GM18870 (cell line): ENCODE measurements at regions not wholly inside any gene's neighbourhood (a gene's known extent, or its start where the extent isn't known, plus 50 kb on each side); places are given as distances from the start of the nearest gene placed in this dataset.

Experiments used
- ATAC-seq: cut with Tn5 transposase; IDR thresholded peaks from one replicate; pipeline ENCODE4 v1.9.1; 2021; ENCODE audit warnings: moderate library complexity; ENCODE audit not compliant: unreplicated experiment

GRCh38 chr2:71799013-71799575 lies 345.7 kb downstream of the DYSF start:
- ATAC-seq: no peak

GRCh38 chr2:71798266-71799012 lies 345.1 kb downstream of the DYSF start:
- no peak for ATAC-seq

GRCh38 chr2:71797035-71797810 lies 343.9 kb downstream of the DYSF start:
- no peak for ATAC-seq

DNA sequence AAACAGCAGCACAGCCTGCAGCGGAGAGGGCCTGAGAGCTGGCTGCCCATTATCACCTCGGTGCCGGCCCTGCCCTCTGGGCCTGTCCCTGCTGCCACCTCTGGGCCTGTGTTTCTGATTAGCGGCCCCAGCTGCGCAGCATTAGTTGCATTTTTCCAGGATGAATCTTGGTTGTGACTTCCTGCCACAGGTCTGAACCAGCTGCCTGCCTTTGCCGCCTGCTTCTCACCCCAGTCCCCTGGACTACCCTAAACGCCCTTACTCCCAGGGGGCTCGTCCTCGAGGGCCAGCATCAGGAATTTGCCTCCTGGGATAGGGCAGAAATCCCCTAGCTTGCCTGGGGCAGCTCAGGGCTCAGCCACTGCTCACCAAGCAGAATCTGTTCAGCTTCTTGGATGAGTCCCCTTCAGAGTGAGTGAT lies 342.8 kb downstream of the DYSF start:
- ATAC-seq: no peak

GRCh38 chr2:71795486-71795885 lies 342.1 kb downstream of the DYSF start:
- ATAC-seq: no peak

DNA sequence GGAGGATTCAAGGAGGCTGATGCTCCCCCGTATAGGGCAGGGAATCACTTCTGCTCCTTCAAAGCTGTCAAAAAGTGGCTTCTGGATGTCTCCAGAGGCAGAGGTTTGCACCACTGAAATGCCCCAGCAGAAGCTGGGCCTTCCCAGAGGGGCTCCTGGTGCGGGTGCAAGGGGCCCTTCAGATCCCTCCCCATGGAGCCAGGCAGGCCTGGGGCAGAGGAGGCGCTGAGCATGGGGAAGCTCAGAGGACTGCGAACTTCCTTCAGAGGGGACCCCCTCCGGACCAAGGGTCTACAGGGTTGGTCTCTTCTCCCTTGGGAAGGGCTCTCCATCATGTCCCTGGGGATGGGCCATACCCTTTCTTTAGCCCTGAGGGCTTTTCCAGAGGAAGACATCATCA lies 341.2 kb downstream of the DYSF start:
- no peak for ATAC-seq

DNA sequence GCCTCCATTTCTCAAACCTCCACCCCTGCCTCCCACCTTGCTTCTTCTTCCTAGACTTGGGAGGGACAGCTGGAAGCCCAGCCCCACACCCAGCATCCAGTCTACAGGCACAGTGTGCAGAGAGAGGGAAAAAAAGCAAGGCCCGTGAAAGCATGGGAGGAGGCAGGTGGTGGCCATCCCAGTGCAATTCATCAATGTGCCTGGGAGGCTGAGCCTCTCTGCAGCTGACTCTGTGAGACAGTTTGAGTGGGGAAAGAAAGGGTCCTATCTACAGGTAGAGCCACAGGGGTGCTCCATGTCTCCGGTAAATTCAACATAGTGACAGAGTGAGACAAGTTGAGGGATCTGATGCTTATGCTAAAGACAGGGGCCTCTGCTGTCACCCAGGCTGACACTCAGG lies 340.6 kb downstream of the DYSF start:
- no peak for ATAC-seq

- no peak for ATAC-seq
Observed at GRCh38 chr2:71792926-71793761, 339.8 kb downstream of the DYSF start.

DNA sequence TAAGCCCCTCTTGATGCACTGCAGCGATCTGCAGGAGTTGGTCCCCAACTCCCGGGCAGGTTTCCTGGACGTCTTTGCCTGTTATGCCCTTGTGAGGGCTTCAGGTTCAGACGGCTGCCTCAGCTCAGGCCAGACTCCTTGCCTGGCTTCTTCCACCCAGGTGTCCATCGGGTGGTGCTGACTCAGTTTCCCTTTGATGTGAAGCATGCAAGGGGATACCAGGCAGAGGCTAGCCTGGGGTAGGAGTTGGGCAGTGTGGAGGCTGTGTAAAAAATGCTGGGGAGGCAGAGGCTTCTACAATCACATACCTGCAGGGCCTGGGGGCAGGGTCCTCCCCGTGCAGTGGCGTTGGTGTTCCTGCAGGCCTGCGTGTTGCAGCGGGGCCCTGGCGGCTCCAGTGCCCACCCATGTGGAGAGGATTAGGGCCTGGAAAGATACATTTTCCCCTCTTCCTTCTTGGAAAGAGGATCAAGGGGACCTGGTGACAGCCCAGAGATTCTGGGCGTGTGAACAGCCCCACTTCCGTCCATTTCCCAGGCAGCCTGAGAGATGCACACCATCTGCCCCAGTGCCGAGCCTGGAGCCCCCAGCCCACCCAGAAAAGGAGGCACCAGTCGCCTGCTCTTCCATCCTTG lies 338.3 kb downstream of the DYSF start:
- no peak for ATAC-seq

DNA sequence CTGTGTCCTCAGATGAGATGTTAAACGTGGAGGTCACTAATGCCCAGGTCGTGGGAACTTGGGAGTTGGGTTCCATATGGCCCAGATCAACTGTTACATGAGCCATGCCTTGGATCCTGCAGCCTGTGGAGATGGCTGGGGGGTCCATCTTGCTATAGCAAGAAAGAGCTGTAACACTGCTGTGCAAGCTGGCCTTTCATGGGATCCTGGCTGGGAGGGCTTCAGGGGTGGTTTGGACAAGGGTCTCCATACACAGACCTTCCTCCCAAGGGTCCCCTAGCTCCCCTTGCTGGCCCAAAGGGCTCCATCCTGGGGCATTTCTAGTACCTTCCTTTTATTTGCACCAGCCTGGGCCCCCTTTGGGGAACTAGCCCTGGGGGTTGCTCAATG lies 337.7 kb downstream of the DYSF start:
- no peak for ATAC-seq

DNA sequence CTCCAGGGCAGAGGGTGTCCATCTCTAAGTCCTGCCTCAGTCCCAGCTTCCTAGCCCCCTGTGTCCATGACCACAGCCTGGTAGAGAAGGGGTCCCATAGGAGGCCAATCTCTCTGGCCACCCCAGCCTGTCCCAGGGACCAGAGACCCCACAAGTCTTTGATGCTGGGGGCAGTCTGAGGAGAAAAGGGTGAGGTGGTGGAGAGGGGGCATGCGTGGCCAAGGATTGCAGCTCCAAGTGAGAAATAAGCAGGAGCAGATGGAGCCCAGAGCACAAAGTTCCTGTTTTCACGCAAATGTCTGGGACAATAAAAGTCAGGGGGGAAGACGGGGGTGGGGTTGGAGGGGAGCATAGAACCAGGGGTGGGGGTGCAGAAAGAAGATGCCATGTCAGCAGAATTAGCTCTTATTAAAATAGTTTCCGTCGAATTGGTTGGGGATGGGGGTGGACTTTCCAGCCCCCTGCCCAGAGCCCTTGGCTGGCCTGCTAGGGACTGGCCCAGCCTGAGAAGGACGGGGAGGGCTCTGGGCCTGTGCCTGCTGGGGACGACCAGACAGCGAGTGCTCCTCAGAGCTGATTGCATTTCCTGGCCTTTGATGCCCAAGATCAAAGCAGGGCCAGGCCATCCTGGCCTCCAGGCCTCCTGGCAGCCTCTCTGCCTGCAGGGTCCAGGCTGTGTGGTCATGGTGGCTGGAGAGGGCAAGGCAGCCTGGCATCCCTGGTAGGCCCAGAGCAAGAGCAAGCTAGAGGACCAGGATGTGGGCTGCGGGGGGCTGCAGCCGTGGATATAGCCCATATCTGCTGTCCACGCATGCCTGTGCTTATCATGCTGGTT lies 337.1 kb downstream of the DYSF start:
- ATAC-seq: no peak

DNA sequence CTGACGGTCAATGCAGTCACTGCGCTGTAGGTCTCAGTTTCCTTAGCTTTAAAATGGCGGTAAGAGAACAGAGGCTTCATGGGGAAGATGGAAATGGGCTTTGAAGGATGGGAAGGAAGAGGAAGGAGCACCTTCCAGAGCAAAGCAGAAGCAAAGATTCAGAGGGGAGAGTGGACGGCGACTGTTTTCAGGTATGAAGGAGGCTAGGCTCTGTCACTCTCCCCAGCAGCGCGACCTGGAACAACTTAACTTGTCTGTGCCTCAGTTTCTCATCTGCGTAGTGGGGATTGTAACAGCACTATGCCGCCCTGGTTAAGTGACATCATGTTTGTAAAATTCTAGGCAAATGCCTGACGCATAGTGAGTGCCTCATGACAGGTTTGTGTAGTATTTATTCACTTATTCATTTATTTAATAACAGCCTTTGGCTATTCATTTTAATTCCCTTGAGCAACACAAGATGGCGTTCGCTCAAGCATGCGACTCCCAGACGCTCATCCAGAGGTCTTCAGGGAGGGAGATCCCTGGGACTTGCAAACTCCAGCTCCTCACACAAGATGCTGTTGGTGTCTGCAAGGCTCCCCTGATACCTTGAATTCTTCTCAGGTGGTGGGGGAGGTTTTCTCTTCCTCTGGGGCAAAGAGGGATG lies 336.3 kb downstream of the DYSF start:
- no peak for ATAC-seq

GRCh38 chr2:71788601-71789240 lies 335.4 kb downstream of the DYSF start:
- ATAC-seq: no peak

- ATAC-seq: no peak
Observed at GRCh38 chr2:71788186-71788525, 334.8 kb downstream of the DYSF start.

GRCh38 chr2:71787476-71788185 lies 334.3 kb downstream of the DYSF start:
- no peak for ATAC-seq

GRCh38 chr2:71787108-71787415 lies 333.7 kb downstream of the DYSF start:
- ATAC-seq: no peak

- no peak for ATAC-seq
Observed at GRCh38 chr2:71786291-71787107, 333.1 kb downstream of the DYSF start.

GRCh38 chr2:71785516-71785981 lies 332.2 kb downstream of the DYSF start:
- no peak for ATAC-seq
